ENCODE measurements at regions not wholly inside any gene's neighbourhood (a gene's known extent, or its start where the extent isn't known, plus 50 kb on each side); places are given as distances from the start of the nearest gene placed in this dataset.

GRCh38 chr3:168511428-168512014, 415.8 kb upstream of the GOLIM4 start:
- Mint-ChIP-seq H3K4me3 (no peak overlapping the region), H3K27me3 (ENCODE audit: insufficient read depth, low read depth, poor library complexity) (no peaks in the 10 kb centered on the region), H3K4me1 (peaks cover 33% of the 10 kb centered on the region), H3K27ac (0 out of 2 replicates have a peak overlapping the region, but pooled peaks have one; percentile 58), H3K36me3 (ENCODE audit: low read depth) (no peaks in the 10 kb centered on the region; the same call in 2 of the 3 replicates), H3K9me3 (no peaks in the 10 kb centered on the region)
- no peaks in the 10 kb centered on the region for H3K36me3 ChIP-seq (ENCODE audit: insufficient read depth)
- H3K4me1 ChIP-seq (ENCODE audit: insufficient read depth), result peaks cover 24% of the 10 kb centered on the region
- no peak overlapping the region for H2AFZ ChIP-seq
- peak; percentile 59 for ATAC-seq
- H4K20me1 ChIP-seq (replicated peaks; ENCODE audit: insufficient read depth), result no peaks in the 10 kb centered on the region
- H3K4me3 ChIP-seq, result no peak overlapping the region
- no peaks in the 10 kb centered on the region for H3K79me2 ChIP-seq (replicated peaks; ENCODE audit: insufficient read depth)
- TF ChIP-seq, protein P1, sequence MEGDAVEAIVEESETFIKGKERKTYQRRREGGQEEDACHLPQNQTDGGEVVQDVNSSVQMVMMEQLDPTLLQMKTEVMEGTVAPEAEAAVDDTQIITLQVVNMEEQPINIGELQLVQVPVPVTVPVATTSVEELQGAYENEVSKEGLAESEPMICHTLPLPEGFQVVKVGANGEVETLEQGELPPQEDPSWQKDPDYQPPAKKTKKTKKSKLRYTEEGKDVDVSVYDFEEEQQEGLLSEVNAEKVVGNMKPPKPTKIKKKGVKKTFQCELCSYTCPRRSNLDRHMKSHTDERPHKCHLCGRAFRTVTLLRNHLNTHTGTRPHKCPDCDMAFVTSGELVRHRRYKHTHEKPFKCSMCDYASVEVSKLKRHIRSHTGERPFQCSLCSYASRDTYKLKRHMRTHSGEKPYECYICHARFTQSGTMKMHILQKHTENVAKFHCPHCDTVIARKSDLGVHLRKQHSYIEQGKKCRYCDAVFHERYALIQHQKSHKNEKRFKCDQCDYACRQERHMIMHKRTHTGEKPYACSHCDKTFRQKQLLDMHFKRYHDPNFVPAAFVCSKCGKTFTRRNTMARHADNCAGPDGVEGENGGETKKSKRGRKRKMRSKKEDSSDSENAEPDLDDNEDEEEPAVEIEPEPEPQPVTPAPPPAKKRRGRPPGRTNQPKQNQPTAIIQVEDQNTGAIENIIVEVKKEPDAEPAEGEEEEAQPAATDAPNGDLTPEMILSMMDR (conservative IDR thresholded peaks at IDR 0.05; ENCODE audit: low read depth in 2 of 2), result peak; percentile 72 to 82
- no peak for TF ChIP-seq POLR2AphosphoS5 (IDR thresholded peaks at IDR 0.05; ENCODE audit: low read depth)
- no peak overlapping the region for H3K4me2 ChIP-seq
- DNase-seq (ENCODE audit: low spot score), result peak; percentile 44
- H3F3A ChIP-seq (replicated peaks; ENCODE audit: low read depth), result no peaks in the 10 kb centered on the region
- H3K9me2 ChIP-seq (ENCODE audit: insufficient read depth), result no peaks in the 10 kb centered on the region
- H3K27ac ChIP-seq (ENCODE audit: low read depth), result peak overlapping the region; percentile 71
- H3K27me3 ChIP-seq (ENCODE audit: insufficient read depth), result no peaks in the 10 kb centered on the region

- H3K27ac ChIP-seq (ENCODE audit: low read depth), result no peak overlapping the region
- Mint-ChIP-seq H3K4me3 (no peak overlapping the region), H3K27ac (0 out of 2 replicates have a peak overlapping the region, but pooled peaks have one; percentile 27), H3K27me3 (ENCODE audit: insufficient read depth, low read depth, poor library complexity) (no peaks in the 10 kb centered on the region), H3K9me3 (no peaks in the 10 kb centered on the region), H3K4me1 (peaks cover 11% of the 10 kb centered on the region), H3K36me3 (ENCODE audit: low read depth) (no peaks in the 10 kb centered on the region; the same call in 2 of the 3 replicates)
- no peak overlapping the region for H3K4me3 ChIP-seq
- ATAC-seq (no peak), DNase-seq (ENCODE audit: low spot score) (no peak)
- H3K4me2 ChIP-seq, result no peak overlapping the region
- H3K36me3 ChIP-seq (ENCODE audit: insufficient read depth), result no peaks in the 10 kb centered on the region
- H3F3A ChIP-seq (replicated peaks; ENCODE audit: low read depth), result no peaks in the 10 kb centered on the region
- H3K27me3 ChIP-seq (ENCODE audit: insufficient read depth), result no peaks in the 10 kb centered on the region
- H2AFZ ChIP-seq, result no peak overlapping the region
- no peaks in the 10 kb centered on the region for H3K79me2 ChIP-seq (replicated peaks; ENCODE audit: insufficient read depth)
- H3K4me1 ChIP-seq (ENCODE audit: insufficient read depth), result no peaks in the 10 kb centered on the region
- TF ChIP-seq STAT1 (IDR thresholded peaks at IDR 0.05; ENCODE audit: unreplicated experiment) (no peak), POLR2AphosphoS5 (IDR thresholded peaks at IDR 0.05; ENCODE audit: low read depth) (no peak), EZH2 (IDR thresholded peaks at IDR 0.05; ENCODE audit: low read depth, unreplicated experiment) (no peak), CREB1 (CRISPR knock-in tag; IDR thresholded peaks at IDR 0.05; ENCODE audit: low read depth) (no peak), REST (IDR thresholded peaks at IDR 0.05; ENCODE audit: unreplicated experiment) (no peak), ZNF331 (CRISPR knock-in tag; IDR thresholded peaks at IDR 0.05; ENCODE audit: low read depth) (no peak), EZH2phosphoT487 (IDR thresholded peaks at IDR 0.05; ENCODE audit: unreplicated experiment) (no peak), JUNB (IDR thresholded peaks at IDR 0.05; ENCODE audit: unreplicated experiment) (no peak), ZNF114 (CRISPR knock-in tag; IDR thresholded peaks at IDR 0.05) (no peak)
- TF ChIP-seq, protein P1 (conservative IDR thresholded peaks at IDR 0.05; ENCODE audit: low read depth in 2 of 2), result no peak
- TF ChIP-seq, protein P2, sequence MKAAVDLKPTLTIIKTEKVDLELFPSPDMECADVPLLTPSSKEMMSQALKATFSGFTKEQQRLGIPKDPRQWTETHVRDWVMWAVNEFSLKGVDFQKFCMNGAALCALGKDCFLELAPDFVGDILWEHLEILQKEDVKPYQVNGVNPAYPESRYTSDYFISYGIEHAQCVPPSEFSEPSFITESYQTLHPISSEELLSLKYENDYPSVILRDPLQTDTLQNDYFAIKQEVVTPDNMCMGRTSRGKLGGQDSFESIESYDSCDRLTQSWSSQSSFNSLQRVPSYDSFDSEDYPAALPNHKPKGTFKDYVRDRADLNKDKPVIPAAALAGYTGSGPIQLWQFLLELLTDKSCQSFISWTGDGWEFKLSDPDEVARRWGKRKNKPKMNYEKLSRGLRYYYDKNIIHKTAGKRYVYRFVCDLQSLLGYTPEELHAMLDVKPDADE (IDR thresholded peaks at IDR 0.05), result no peak
- no peaks in the 10 kb centered on the region for H4K20me1 ChIP-seq (replicated peaks; ENCODE audit: insufficient read depth)
- H3K9me2 ChIP-seq (ENCODE audit: insufficient read depth), result peaks cover 3% of the 10 kb centered on the region; the same call in 1 of the 2 replicates
Observed at GRCh38 chr3:168506589-168506988, 410.9 kb upstream of the GOLIM4 start.

Measured in GM23338 (cell line).